T-helper 9 cell (primary cell): ENCODE measurements at regions not wholly inside any gene's neighbourhood (a gene's known extent, or its start where the extent isn't known, plus 50 kb on each side); places are given as distances from the start of the nearest gene placed in this dataset.
"Not testable (repeated sequence)": the region's sequence is repeated elsewhere in the genome, so short reads cannot be mapped to it uniquely, and the experiment has no call there.

ENCODE experiments used
- DNase-seq: peaks from one replicate; pipeline ENCODE4 v3.0.0-alpha.2; 2020

DNA sequence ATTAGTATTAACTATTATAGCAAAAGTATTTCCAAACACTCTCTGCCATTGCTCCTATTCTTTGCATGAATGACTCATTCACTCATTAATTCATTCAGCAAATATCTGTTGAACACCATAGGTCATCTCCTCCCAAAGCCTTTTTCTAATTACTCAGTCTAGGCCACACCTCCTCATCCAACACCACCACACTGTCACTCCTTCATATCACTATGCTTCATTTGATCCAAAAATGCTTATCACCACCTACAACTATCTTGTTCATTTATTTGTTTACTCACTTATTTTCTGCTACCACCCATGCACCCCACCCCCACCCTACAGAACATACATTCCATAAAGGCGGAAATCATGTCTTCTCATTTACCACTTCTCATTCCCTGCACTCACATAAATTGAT is 94.4 kb upstream of the TNFSF4 start:
- no peak for DNase-seq

DNA sequence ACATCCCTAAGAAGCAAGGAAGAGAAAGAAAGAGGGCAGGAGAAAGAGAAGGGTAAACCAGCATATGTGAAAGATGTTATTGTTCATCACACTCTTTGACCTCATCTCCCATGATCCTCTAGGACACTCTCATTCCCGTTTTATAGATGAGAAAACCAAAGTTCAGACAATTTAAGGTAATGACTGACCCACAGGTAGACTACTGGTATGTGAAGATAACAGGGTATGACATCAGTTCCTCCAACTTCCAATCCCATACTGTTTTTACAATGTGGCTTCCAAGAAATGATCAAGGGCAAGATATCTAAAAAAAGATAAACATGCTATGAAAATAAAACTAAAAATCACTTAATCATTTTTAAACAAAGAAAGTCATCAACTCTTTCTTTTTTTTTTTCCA is 95.2 kb upstream of the TNFSF4 start:
- no peak for DNase-seq

DNA sequence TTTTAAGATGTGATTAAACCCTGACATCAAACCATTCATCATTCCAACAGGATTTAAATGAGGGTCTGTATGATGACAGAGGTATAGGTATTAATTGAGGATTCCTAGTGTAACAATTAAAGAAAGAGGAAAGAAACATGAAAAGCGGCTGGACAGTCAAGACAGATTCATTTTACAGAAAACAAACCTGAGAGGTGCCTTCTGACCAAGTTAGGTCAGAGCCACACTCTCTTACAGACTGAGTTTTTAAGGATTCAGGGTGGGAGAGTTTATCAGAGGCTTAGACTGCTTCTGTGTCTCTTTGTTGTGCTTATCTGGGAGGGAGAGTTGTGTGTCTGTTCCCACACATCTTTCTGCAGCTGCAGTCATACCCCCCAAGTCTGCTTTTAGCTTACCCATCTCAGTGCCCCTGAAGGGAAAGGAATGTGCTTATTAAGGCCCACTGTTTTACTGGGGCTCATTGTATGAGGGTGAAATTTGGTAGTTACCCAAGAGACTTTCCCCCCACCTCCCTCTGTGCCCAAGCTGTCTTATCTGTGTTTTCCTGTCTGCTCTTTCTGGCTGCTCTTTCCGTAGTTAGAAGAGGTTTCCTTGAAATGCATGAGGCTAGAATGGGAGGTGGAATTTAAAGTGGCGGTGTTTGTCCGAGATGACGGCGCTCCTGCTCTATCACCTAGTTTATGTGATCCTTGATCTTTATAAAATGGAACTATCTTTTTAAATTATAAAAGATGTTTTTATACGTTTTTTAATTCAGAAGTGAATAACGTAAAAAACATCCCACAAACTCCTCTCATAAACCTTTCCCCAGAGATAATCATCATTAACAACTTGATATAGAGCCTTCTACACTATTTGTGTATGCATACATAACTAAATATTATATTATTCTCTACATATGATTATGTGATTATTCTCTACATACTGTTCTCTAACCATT is 96.0 kb upstream of the TNFSF4 start:
- DNase-seq: no peak

DNA sequence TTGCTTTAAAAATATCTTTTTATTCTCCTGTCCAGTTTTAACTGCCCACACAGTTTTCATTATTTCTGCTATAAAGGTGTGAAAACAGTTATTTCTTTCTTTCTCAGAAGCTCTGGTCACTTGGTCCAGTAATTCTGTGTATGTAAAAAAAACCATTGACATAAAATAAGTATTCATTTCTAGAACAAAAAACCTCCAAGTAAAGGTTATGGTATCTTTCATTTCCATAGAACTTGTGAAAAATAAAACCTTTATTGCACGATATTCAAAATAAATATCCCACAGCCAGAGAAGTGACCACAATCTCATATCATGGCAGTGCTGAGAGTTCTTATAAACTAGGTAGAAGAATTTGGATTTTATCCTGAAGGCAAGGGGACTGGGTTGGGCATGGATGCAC is 96.9 kb upstream of the TNFSF4 start:
- no peak for DNase-seq

DNA sequence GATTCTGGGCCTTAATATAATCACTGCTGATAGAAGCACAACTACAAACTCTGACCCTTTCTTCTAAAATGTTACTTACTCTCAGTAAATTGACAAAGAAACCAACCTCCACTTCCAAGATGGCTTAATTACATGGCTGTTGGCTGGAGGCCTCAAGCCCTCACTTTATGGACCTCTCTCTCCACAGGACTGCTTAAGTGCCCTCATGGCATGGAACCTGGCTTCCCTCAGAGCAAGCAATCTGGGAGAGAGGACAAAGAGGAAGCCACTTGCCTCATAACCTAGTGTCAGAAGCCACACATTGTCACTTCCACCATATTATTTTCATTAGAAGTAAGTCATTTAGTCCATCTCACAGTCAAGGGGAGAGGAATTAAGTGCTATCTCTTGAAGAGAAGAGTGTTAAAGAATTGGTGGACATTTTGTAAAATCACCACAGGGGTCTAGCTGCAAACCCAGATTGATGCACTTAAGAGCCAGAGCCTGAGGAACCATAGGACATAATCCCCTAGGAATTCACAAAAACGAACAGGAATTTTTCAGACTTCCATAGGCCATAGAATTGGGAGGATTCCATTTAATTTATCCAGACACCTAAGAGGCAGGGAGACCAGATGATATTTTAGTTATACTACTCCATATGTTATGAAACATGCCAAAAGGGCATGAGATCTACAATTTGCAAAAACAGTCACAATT is 97.5 kb upstream of the TNFSF4 start:
- DNase-seq: no peak

DNA sequence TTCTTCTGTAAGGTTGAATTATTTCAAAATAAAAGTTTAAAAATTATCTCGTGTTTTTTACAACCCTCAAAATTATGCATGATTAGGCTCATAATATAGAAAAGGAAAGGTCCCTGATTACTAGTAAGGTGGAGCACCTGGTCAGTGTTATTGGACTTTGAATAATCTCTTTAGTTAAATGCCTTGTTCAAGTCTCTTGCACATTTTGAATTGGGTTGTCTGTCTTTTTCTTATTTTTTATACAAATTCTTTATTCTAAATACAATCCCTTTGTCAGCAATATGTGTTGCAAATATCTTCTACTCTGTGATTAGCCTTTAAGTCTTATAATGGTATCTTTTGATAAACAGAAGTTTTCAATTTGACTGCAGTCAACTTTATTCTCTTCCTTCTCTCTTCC is 100.7 kb upstream of the TNFSF4 start:
- no peak for DNase-seq

DNA sequence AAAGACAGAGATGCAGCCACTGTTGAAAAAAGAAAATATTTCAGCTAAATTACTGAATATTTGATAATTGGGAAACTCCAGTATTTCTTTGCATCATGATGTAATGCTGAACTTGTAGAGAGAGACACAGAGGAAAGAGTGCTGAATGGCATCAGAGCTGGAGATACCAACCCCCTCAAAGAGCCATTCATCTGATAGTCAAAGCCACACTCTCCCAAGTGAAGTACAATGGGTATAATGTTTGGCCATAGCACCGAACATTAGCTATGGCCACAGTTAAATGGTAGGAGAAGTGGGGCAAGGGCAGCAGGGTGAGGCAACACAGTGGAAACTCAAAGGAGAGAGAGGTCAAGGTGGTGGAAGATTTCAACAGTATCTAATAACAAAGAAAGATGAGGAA is 107.5 kb upstream of the TNFSF4 start:
- no peak for DNase-seq

DNA sequence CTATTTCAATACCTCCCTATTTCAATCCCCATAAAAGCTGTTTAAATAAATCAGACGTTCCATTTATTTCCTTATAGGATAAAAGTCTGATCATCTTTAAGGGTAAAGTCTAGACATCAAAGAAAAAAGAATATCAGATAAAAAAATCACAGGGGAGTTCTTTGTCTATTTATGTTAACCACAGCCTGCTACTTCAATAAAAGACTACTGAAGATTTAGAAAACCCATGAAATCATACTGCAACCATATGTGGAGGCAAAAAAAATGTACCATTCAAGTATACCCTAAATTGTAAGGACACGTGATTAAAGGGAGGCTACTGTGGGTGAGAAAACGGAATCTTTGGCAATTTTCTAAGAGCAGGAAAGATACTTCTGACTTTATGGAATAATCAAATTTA is 108.2 kb upstream of the TNFSF4 start:
- DNase-seq: no peak

DNA sequence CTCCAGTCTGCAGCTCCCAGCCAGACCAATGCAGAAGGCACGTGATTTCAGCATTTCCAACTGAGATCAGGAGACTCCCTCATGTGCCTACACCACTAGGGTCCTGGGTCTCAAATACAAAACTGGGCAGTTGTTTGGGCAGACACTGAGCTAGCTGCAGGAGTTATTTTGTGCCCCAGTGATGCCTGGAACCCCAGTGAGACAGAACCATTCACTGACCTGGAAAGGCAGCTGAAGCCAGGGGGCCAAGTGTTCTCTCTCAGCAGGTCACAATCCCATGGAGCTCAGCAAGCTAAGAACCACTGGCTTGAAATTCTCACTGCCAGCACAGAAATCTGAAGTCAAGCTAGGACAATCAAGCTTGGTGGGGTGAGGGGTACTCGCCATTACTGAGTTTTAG is 111.7 kb upstream of the TNFSF4 start:
- no peak for DNase-seq

DNA sequence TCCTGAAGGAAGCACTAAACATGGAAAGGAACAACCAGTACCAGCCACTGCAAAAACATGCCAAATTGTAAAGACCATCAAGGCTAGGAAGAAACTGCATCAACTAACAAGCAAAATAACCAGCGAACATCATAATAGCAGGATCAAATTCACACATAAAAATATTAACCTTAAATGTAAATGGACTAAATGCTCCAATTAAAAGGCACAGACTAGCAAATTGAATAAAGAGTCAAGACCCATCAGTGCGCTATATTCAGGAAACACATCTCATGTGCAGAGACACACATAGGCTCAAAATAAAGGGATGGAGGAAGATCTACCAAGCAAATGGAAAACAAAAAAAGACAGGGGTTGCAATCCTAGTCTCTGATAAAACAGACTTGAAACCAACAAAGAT is 117.2 kb upstream of the TNFSF4 start:
- not testable (repeated sequence) for DNase-seq

DNA sequence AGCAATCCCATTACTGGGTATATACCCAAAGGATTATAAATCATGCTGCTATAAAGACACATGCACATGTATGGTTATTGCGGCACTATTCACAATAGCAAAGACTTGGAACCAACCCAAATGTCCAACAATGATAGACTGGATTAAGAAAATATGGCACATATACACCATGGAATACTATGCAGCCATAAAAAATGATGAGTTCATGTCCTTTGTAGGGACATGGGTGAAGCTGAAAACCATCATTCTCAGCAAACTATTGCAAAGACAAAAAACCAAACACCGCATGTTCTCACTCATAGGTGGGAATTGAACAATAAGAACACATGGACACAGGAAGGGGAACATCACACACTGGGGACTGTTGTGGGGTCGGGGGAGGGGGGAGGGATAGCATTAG is 120.9 kb upstream of the TNFSF4 start:
- not testable (repeated sequence) for DNase-seq

DNA sequence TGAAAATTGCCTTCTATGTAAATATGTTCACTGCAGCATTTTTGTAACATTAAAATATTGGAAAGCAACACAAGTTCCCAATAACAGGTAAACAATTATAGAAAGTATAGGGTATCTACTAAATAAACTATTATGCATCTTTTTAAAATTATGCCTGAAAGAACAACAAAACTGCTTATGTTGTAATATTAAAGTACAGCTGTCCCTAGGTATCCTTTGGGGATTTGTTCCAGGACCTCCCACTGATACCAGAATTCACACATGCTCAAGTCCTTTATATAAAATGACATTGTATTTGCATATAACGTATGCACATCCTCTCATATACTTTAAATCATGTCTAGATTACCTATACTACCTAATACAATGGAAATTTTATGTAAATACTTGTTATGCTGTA is 121.8 kb upstream of the TNFSF4 start:
- DNase-seq: no peak

DNA sequence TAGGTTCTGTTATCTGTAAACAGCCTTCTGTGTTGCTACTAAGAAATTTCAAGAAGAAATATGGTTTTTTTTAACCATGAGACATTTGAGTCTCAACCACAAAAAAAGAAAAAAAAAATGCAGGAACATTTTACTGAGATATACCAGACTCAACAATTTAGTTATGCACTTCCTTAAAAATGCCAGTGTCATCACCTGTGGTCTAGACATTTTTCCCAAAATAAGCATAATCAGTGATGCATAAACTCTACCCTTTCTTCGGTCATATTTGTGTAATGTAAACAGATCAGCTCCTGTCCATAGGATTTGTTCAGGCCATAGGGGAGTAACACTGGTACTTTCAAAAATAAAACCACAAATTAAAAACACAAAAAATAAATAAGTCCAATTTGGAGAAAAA is 122.6 kb upstream of the TNFSF4 start:
- DNase-seq: no peak

DNA sequence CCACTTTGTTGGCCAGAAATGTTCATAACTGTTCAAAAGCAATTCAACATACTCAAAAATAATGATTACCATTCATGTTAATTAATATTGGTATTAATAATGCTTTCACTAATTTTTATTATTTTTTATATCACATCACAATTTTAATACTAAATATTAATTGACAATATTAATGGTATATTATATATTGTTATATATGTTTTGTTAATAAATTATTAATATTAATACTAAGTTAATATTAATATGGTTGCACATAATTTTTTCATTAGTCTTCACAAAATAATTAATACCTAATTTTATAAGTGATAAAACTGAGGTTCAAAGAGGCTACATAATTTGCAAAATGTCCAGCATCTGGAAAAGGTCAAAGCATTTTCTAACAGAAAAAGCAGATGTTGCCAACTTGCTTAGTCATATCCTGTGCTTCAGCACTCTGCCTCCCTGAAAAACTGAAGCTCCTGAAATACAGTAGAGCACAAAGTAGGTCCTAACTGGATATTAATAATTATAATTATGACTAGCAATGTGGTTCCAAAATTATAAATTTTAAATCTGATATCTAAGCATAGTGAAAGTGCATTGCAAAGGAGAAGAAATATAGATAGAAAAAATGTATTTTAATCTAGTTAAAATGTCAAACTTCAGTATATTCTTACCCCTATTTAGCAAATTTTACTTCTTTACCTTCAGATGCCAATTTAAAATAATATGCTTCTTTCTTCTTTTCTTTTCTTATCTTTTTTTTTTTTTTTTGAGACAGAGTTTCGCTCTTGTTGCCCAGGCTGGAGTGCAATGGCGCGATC is 123.2 kb upstream of the TNFSF4 start:
- no peak for DNase-seq

DNA sequence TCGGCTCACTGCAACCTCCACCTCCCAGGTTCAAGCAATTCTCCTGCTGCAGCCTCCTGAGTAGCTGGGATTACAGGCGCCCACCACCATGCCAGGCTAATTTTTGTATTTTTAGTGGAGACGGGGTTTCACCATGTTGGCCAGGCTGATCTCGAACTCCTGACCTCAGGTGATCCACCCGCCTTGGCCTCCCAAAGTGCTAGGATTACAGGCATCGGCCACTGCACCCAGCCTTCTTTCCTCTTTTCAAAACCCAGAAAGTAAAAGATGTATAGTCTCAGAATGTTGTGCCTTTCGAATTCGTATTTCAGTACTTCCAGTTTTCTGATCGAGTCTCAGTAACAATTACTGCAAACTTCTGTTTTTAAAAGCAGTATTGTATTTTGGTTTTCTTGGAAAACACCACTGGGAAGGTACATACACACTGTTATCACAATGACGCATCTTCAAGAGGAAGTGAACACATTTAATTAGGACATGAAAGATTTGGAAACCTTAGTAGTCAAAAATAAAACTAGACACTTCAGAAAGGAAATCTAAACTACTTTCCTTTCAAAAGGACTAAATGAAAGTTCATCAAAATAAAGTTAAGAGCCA is 123.9 kb upstream of the TNFSF4 start:
- DNase-seq: not testable (repeated sequence)

DNA sequence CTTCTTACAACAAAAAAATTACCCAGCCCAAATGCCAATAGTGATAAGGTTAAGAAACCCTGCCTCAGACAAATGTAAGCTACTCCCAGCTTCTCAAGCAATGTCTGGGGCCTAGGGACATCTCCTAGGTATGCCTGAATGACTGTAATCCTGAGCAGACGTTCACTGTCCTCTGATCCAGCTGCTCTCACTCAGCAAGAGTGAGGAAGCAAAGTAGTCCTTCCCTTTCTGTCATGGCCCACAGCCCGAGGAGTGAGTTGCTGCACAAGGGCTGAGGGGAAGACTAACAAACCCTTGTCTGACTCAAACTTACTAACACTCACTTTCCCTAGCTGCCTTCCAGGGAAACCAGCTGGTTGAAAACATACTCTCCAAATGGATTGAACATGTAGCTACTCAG is 124.9 kb upstream of the TNFSF4 start:
- no peak for DNase-seq

DNA sequence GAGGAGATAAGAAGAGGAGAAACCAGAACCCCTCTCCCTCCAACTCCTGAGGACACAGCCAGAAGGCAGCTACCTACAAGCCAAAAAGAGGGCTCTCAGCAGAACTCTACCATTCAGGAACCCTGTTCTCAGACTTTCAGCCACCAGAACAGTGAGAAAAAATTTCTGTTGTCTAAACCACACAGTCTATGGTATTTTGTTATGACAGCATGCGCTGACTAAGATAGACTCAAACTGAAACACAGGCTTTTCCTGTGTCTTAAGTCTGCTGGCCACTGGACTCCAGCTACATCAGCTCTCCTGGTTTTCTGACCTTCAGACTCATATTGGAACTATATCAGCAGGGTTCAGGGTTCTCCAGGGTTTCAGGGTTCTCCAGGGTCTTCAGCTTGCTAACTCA is 126.5 kb upstream of the TNFSF4 start:
- DNase-seq: no peak

DNA sequence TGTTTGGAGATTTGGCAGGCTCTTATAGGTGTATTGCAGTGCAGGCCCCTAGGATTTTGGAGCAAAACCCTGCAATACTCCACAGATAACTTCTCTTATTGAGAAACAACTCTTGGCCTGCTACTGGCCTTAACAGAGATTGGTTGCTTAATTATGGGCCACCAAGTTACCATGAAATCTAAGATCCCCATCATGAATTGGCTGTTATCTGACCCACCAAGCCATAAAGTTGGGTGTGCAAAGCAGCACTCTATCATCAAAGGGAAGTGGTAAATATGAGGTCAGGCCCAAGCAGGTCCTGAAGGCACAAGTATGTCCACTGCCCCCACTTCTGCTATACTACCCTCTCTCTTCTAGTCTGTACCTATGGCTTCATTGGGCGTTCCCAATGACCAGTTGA is 130.0 kb upstream of the TNFSF4 start:
- DNase-seq: no peak

DNA sequence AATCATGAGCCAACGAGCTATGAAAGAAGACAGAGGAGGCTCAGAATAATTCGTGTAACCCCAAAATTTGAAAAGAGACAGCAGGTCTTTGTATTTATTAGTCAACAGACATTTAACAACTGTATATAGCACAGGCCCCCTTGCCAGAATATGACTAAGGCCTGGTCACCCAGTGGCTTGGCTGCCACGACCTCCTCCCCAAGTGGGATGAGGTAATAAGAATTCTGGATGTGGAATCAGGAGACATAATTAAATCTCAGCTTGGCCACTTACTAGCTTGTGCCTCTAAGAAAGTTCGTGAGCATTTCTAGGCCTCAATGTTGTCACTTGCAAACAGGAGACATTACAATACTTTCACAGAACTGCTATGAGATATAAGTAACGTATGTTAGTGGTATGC is 134.2 kb upstream of the TNFSF4 start:
- DNase-seq: no peak

DNA sequence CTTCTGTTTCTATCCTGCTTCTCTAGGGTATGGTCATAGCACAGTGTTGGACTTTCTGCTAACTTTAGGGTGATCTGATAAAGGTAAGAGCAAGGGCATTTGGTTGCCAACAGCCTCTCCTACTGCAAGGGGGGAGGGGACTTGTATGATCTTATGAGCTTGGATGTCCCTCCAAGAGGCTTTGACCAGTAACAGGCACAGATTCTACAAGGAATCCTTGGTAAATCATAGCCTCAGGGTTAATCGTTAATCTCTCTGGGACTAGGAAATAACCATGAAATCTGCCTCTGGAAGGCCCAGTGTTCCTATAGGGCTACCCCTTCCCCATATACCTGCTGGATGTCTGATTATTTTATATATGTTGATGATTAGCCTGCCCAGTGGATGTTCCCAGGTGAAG is 134.8 kb upstream of the TNFSF4 start:
- no peak for DNase-seq

DNA sequence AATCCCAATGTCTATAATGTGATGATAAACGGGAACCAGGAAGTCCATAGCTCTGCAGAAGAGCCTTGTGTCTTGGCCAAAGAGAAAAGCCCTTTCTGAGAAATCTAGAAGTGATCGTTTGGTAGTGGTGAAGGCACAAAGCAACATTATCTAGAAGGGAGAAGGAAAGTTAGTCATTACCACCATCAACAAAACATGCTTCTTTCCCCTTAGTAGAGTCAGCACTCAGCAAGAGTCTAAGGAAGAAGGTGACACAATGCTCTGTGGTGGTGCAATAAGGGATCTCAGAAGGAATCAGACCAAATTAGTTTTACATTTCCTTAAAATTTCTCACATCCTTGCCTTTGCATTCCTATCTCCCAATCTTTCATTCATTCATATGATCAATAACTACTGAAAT is 134.4 kb upstream of the PRDX6 start:
- no peak for DNase-seq

DNA sequence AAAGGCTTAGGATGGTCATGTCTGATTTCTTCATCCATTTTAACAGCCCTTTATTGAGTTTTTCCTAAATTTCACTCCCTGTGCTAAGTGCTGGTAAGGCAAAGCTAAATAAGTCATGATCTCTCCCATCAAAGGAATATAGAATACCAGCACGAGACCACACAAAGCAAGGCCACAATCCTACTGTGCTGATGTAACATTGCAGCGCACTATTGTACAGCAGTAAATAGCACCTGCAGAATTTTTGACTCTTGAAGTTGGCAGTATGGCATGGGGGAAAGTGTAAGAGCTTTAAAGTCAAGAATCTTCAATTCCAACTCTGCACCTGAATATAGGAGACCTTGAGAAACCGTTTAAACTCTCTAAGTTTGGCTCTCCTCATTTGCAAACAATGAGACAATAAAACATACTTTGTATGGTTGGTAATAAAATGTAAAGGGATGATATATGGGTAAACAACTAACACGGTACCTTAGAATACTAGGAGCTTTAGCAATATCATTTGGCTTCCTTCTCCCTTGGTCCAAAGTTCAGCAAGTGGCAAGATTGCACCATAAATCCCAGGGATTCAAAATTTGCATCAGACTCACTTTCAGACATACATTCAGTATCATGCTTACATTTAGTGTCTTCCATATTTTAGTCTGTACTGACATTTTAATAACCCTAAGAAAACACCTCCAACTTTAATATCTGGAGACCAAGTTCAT is 132.9 kb upstream of the PRDX6 start:
- DNase-seq: no peak
